ENCODE measurements at regions not wholly inside any gene's neighbourhood (a gene's known extent, or its start where the extent isn't known, plus 50 kb on each side); places are given as distances from the start of the nearest gene placed in this dataset.

GRCh38 chr6:126091466-126091865, 105.1 kb downstream of the TRMT11 start:
- Histone ChIP-seq H3K27me3 (ENCODE audit: control insufficient read depth in 1 of 2, insufficient read depth in 2 of 2, low read length in 1 of 2) (no peaks in the 10 kb centered on the region), H3K36me3 (ENCODE audit: control insufficient read depth in 1 of 2, insufficient read depth in 2 of 2, low read length in 1 of 2) (no peaks in the 10 kb centered on the region), H3K4me3 (ENCODE audit: low read length in 2 of 2) (no peak overlapping the region), H3K4me1 (ENCODE audit: control insufficient read depth in 1 of 2, insufficient read depth in 2 of 2, low read length in 2 of 2) (no peaks in the 10 kb centered on the region), H3K27ac (ENCODE audit: low read depth in 1 of 2, low read length in 2 of 2) (no peak overlapping the region), H3K9me3 (ENCODE audit: control insufficient read depth, low read length) (no peaks in the 10 kb centered on the region)
- intact Hi-C loops (cut with DNase I), result no loop called here
- WGBS, 2 donors, result 78 to 80% methylated on average over 6 of the region's 6 CpGs
- DNase-seq (no peak), ATAC-seq (ENCODE audit: low FRiP score) (no peak)

GRCh38 chr6:126093108-126093507, 106.8 kb downstream of the TRMT11 start:
- Histone ChIP-seq H3K27ac (ENCODE audit: low read depth in 1 of 2, low read length in 2 of 2) (no peak overlapping the region), H3K9me3 (ENCODE audit: control insufficient read depth, low read length) (no peaks in the 10 kb centered on the region)
- intact Hi-C loops (cut with DNase I), result no loop called here

GRCh38 chr6:126094411-126094810, 108.1 kb downstream of the TRMT11 start:
- DNase-seq (no peak), ATAC-seq (ENCODE audit: low FRiP score) (no peak)
- Histone ChIP-seq H3K27me3 (ENCODE audit: control insufficient read depth in 1 of 2, insufficient read depth in 2 of 2, low read length in 1 of 2) (no peaks in the 10 kb centered on the region), H3K4me1 (ENCODE audit: control insufficient read depth in 1 of 2, insufficient read depth in 2 of 2, low read length in 2 of 2) (no peaks in the 10 kb centered on the region), H3K4me3 (ENCODE audit: low read length in 2 of 2) (no peak overlapping the region), H3K36me3 (ENCODE audit: control insufficient read depth in 1 of 2, insufficient read depth in 2 of 2, low read length in 1 of 2) (no peaks in the 10 kb centered on the region), H3K27ac (ENCODE audit: low read depth in 1 of 2, low read length in 2 of 2) (no peak overlapping the region), H3K9me3 (ENCODE audit: control insufficient read depth, low read length) (no peaks in the 10 kb centered on the region)
- WGBS, 2 donors, result 85 to 93% methylated on average over 4 of the region's 4 CpGs
- intact Hi-C loops (cut with DNase I), result no loop called here

More at GRCh38 chr6:126093108-126093507, 106.8 kb downstream of the TRMT11 start:
- ATAC-seq (ENCODE audit: low FRiP score) (no peak), DNase-seq (no peak)
- Histone ChIP-seq H3K36me3 (ENCODE audit: control insufficient read depth in 1 of 2, insufficient read depth in 2 of 2, low read length in 1 of 2) (no peaks in the 10 kb centered on the region), H3K27me3 (ENCODE audit: control insufficient read depth in 1 of 2, insufficient read depth in 2 of 2, low read length in 1 of 2) (no peaks in the 10 kb centered on the region), H3K4me3 (ENCODE audit: low read length in 2 of 2) (no peak overlapping the region), H3K4me1 (ENCODE audit: control insufficient read depth in 1 of 2, insufficient read depth in 2 of 2, low read length in 2 of 2) (no peaks in the 10 kb centered on the region)
- 76 to 94% methylated on average over 2 of the region's 2 CpGs for WGBS, 2 donors

- DNase-seq, result no peak
- Histone ChIP-seq H3K27me3 (ENCODE audit: control insufficient read depth in 1 of 2, insufficient read depth in 2 of 2, low read length in 1 of 2) (no peaks in the 10 kb centered on the region), H3K4me3 (ENCODE audit: low read length in 2 of 2) (no peak overlapping the region), H3K4me1 (ENCODE audit: control insufficient read depth in 1 of 2, insufficient read depth in 2 of 2, low read length in 2 of 2) (no peaks in the 10 kb centered on the region), H3K36me3 (ENCODE audit: control insufficient read depth in 1 of 2, insufficient read depth in 2 of 2, low read length in 1 of 2) (peaks cover 0 to 2% of the 10 kb centered on the region in 2 donors), H3K27ac (ENCODE audit: low read depth in 1 of 2, low read length in 2 of 2) (no peak overlapping the region), H3K9me3 (ENCODE audit: control insufficient read depth, low read length) (no peaks in the 10 kb centered on the region)
- intact Hi-C loops (cut with DNase I), result no loop called here
- ATAC-seq (ENCODE audit: low FRiP score), result no peak
- 93 to 96% methylated on average over 4 of the region's 4 CpGs for WGBS, 2 donors
Observed at GRCh38 chr6:126100386-126100785, 114.0 kb downstream of the TRMT11 start.

GRCh38 chr6:126102358-126102757, 116.0 kb downstream of the TRMT11 start:
- Histone ChIP-seq H3K27me3 (ENCODE audit: control insufficient read depth in 1 of 2, insufficient read depth in 2 of 2, low read length in 1 of 2) (no peaks in the 10 kb centered on the region), H3K4me3 (ENCODE audit: low read length in 2 of 2) (no peak overlapping the region), H3K27ac (ENCODE audit: low read depth in 1 of 2, low read length in 2 of 2) (no peak overlapping the region), H3K36me3 (ENCODE audit: control insufficient read depth in 1 of 2, insufficient read depth in 2 of 2, low read length in 1 of 2) (peaks cover 0 to 2% of the 10 kb centered on the region in 2 donors), H3K9me3 (ENCODE audit: control insufficient read depth, low read length) (no peaks in the 10 kb centered on the region), H3K4me1 (ENCODE audit: control insufficient read depth in 1 of 2, insufficient read depth in 2 of 2, low read length in 2 of 2) (no peaks in the 10 kb centered on the region)
- WGBS, 2 donors, result 85 to 88% methylated on average over 5 of the region's 5 CpGs
- intact Hi-C loops (cut with DNase I), result no loop called here
- no peak for DNase-seq
- ATAC-seq (ENCODE audit: low FRiP score), result no peak

- 96% methylated on average over 3 of the region's 3 CpGs for WGBS, 2 donors
- H3K36me3 ChIP-seq (ENCODE audit: control insufficient read depth in 1 of 2, insufficient read depth in 2 of 2, low read length in 1 of 2), result peaks cover 0 to 2% of the 10 kb centered on the region in 2 donors
- H3K4me3 ChIP-seq (ENCODE audit: low read length in 2 of 2), result no peak overlapping the region
- no peak for DNase-seq
- H3K9me3 ChIP-seq (ENCODE audit: control insufficient read depth, low read length), result no peaks in the 10 kb centered on the region
- H3K27me3 ChIP-seq (ENCODE audit: control insufficient read depth in 1 of 2, insufficient read depth in 2 of 2, low read length in 1 of 2), result no peaks in the 10 kb centered on the region
- H3K27ac ChIP-seq (ENCODE audit: low read depth in 1 of 2, low read length in 2 of 2), result no peak overlapping the region
- no peak for ATAC-seq (ENCODE audit: low FRiP score)
- no peaks in the 10 kb centered on the region for H3K4me1 ChIP-seq (ENCODE audit: control insufficient read depth in 1 of 2, insufficient read depth in 2 of 2, low read length in 2 of 2)
- intact Hi-C loops (cut with DNase I), result no loop called here
Observed at GRCh38 chr6:126103993-126104392, 117.7 kb downstream of the TRMT11 start.

- Histone ChIP-seq H3K27ac (ENCODE audit: low read depth in 1 of 2, low read length in 2 of 2) (no peak overlapping the region), H3K9me3 (ENCODE audit: control insufficient read depth, low read length) (no peaks in the 10 kb centered on the region), H3K27me3 (ENCODE audit: control insufficient read depth in 1 of 2, insufficient read depth in 2 of 2, low read length in 1 of 2) (no peaks in the 10 kb centered on the region), H3K36me3 (ENCODE audit: control insufficient read depth in 1 of 2, insufficient read depth in 2 of 2, low read length in 1 of 2) (peaks cover 0 to 2% of the 10 kb centered on the region in 2 donors), H3K4me1 (ENCODE audit: control insufficient read depth in 1 of 2, insufficient read depth in 2 of 2, low read length in 2 of 2) (no peaks in the 10 kb centered on the region), H3K4me3 (ENCODE audit: low read length in 2 of 2) (no peak overlapping the region)
- 34 to 45% methylated on average over 10 of the region's 10 CpGs for WGBS, 2 donors
- no peak for DNase-seq
- ATAC-seq (ENCODE audit: low FRiP score), result no peak
- intact Hi-C loops (cut with DNase I), result no loop called here
Observed at GRCh38 chr6:126107475-126108166, 121.3 kb downstream of the TRMT11 start.

GRCh38 chr6:126110512-126111270, 124.4 kb downstream of the TRMT11 start:
- H3K27me3 ChIP-seq (ENCODE audit: control insufficient read depth in 1 of 2, insufficient read depth in 2 of 2, low read length in 1 of 2), result no peaks in the 10 kb centered on the region
- H3K27ac ChIP-seq (ENCODE audit: low read depth in 1 of 2, low read length in 2 of 2), result no peak overlapping the region
- no peak overlapping the region for H3K4me3 ChIP-seq (ENCODE audit: low read length in 2 of 2)
- 96 to 97% methylated on average over 4 of the region's 4 CpGs for WGBS, 2 donors
- H3K36me3 ChIP-seq (ENCODE audit: control insufficient read depth in 1 of 2, insufficient read depth in 2 of 2, low read length in 1 of 2), result no peaks in the 10 kb centered on the region
- no peak for DNase-seq
- H3K9me3 ChIP-seq (ENCODE audit: control insufficient read depth, low read length), result no peaks in the 10 kb centered on the region
- no peak for ATAC-seq (ENCODE audit: low FRiP score)
- intact Hi-C loops (cut with DNase I), result loop anchor here in 1 of 2 donors (5.0 kb wide), 1 partner anchor 73 kb away; no protein-coding TSS in a partner anchor
- H3K4me1 ChIP-seq (ENCODE audit: control insufficient read depth in 1 of 2, insufficient read depth in 2 of 2, low read length in 2 of 2), result no peaks in the 10 kb centered on the region

- 89 to 90% methylated on average over 2 of the region's 2 CpGs for WGBS, 2 donors
- intact Hi-C loops (cut with DNase I), result loop anchor here in 1 of 2 donors (5.0 kb wide), 1 partner anchor 74 kb away; no protein-coding TSS in a partner anchor
- no peak overlapping the region for H3K27ac ChIP-seq (ENCODE audit: low read depth in 1 of 2, low read length in 2 of 2)
- no peaks in the 10 kb centered on the region for H3K4me1 ChIP-seq (ENCODE audit: control insufficient read depth in 1 of 2, insufficient read depth in 2 of 2, low read length in 2 of 2)
- no peak overlapping the region for H3K4me3 ChIP-seq (ENCODE audit: low read length in 2 of 2)
- ATAC-seq (ENCODE audit: low FRiP score) (no peak), DNase-seq (no peak)
- no peaks in the 10 kb centered on the region for H3K9me3 ChIP-seq (ENCODE audit: control insufficient read depth, low read length)
- H3K27me3 ChIP-seq (ENCODE audit: control insufficient read depth in 1 of 2, insufficient read depth in 2 of 2, low read length in 1 of 2), result no peaks in the 10 kb centered on the region
- no peaks in the 10 kb centered on the region for H3K36me3 ChIP-seq (ENCODE audit: control insufficient read depth in 1 of 2, insufficient read depth in 2 of 2, low read length in 1 of 2)
Observed at GRCh38 chr6:126111327-126111726, 125.0 kb downstream of the TRMT11 start.

All from aorta (tissue), 5 donors.